Upper lobe of right lung (tissue), 1 donor: ENCODE measurements at regions not wholly inside any gene's neighbourhood (a gene's known extent, or its start where the extent isn't known, plus 50 kb on each side); places are given as distances from the start of the nearest gene placed in this dataset.

Source experiments
- ATAC-seq: fragments of 200-7000 bp; cut with Tn5 transposase; one replicate; pipeline ENCODE4 v1.9.1; 2020; ENCODE audit warnings: mild to moderate bottlenecking, moderate library complexity
- DNase-seq: peaks from one replicate; pipeline ENCODE4 v3.0.0-alpha.2; 2020
- H3K27ac ChIP-seq: fragments of 200-600 bp; one replicate; pipeline ENCODE4 v1.8.0; 2022
- H3K27me3 ChIP-seq: fragments of 200-600 bp; one replicate; pipeline ENCODE4 v1.8.0; 2022; ENCODE audit warnings: mild to moderate bottlenecking
- H3K36me3 ChIP-seq: fragments of 200-600 bp; one replicate; pipeline ENCODE4 v1.8.0; 2022
- H3K4me1 ChIP-seq: fragments of 200-600 bp; one replicate; pipeline ENCODE4 v1.8.0; 2022
- H3K4me3 ChIP-seq: fragments of 200-600 bp; one replicate; pipeline ENCODE4 v1.8.0; 2022; ENCODE audit warnings: mild to moderate bottlenecking
- H3K9me3 ChIP-seq: fragments of 200-600 bp; one replicate; pipeline ENCODE4 v1.8.0; 2022
- CTCF ChIP-seq: fragments of 200-600 bp; IDR thresholded peaks from one replicate; pipeline ENCODE4 v1.8.0; 2022; ENCODE audit warnings: antibody characterized with exemption
- intact Hi-C: fragments of 100-400 bp; cut with DNase I; formaldehyde crosslinking; loops from one replicate; pipeline ENCODE4 v1.11.0; 2022
- donor health status: DM: no; HTN: yes; CAD: no; lungs with severe emphysema.

- H3K9me3 ChIP-seq: no peaks in the 10 kb centered on the region
- no peaks in the 10 kb centered on the region for H3K36me3 ChIP-seq
- no peak overlapping the region for H3K27ac ChIP-seq
- intact Hi-C loops: no loop called here
- H3K27me3 ChIP-seq: no peaks in the 10 kb centered on the region
- TF ChIP-seq CTCF: no peak
- no peak for DNase-seq
- no peak overlapping the region for H3K4me3 ChIP-seq
- no peaks in the 10 kb centered on the region for H3K4me1 ChIP-seq
- ATAC-seq: no peak
These were observed 239.2 kb upstream of the FKBP1C start for GRCh38 chr6:62971976-62972658.

DNA sequence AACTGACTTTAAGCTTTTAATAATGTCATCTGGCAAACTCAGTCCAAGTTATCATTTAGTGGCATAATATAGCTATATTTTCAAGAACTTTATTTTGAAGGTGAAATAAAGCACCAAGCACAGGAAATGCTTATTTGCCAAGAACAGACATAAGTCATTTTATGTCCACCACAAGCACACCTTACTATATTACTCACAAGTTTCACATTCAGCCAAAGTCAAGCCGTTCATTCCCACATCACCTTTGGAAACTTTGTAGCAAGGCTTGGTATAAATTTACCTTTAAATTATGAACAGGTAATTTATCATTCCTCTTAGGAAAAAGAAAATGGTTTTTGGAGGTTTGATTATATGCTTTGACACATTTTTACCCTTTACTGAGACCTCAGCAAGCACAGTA, 236.8 kb upstream of the FKBP1C start:
- ATAC-seq: no peak
- no peak overlapping the region for H3K27ac ChIP-seq
- intact Hi-C loops: no loop called here

DNA sequence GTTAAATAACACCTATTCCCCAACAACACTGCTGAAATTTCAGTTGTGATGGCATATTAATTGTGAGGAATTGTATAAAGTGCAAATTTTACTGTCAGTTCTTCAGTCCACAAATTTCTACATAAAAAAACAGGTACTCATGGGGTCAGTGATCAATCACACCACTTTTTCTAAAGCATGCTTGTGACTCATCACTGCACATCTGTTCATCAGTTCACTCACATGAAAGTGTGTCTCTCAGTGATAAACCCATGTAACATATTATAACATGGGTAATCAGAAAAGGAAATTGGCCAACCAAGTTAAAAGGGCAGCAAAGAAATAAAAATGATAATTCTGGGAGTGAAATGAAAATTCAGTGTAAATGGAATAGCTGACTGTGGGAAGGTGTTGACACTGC, 234.7 kb upstream of the FKBP1C start:
- intact Hi-C loops: no loop called here
- H3K4me1 ChIP-seq: no peaks in the 10 kb centered on the region
- no peak overlapping the region for H3K27ac ChIP-seq
- H3K36me3 ChIP-seq: no peaks in the 10 kb centered on the region
- TF ChIP-seq CTCF: no peak
- no peak overlapping the region for H3K4me3 ChIP-seq
- ATAC-seq: no peak
- DNase-seq: no peak
- H3K27me3 ChIP-seq: no peaks in the 10 kb centered on the region
- H3K9me3 ChIP-seq: no peaks in the 10 kb centered on the region

More for the DNA sequence above, 236.8 kb upstream of the FKBP1C start:
- TF ChIP-seq CTCF: no peak
- Histone ChIP-seq H3K36me3 (no peaks in the 10 kb centered on the region), H3K4me3 (no peak overlapping the region), H3K4me1 (no peaks in the 10 kb centered on the region), H3K27me3 (no peaks in the 10 kb centered on the region), H3K9me3 (no peaks in the 10 kb centered on the region)
- no peak for DNase-seq

- intact Hi-C loops: no loop called here
- no peaks in the 10 kb centered on the region for H3K9me3 ChIP-seq
- DNase-seq (no peak), ATAC-seq (no peak)
- no peaks in the 10 kb centered on the region for H3K27me3 ChIP-seq
- H3K4me3 ChIP-seq: no peak overlapping the region
- H3K36me3 ChIP-seq: no peaks in the 10 kb centered on the region
- no peaks in the 10 kb centered on the region for H3K4me1 ChIP-seq
- no peak overlapping the region for H3K27ac ChIP-seq
- TF ChIP-seq CTCF: no peak
These were observed 232.3 kb upstream of the FKBP1C start for GRCh38 chr6:62978920-62979319.

GRCh38 chr6:62980093-62980492, 231.2 kb upstream of the FKBP1C start:
- Histone ChIP-seq H3K36me3 (no peaks in the 10 kb centered on the region), H3K27ac (no peak overlapping the region), H3K4me1 (no peaks in the 10 kb centered on the region), H3K27me3 (no peaks in the 10 kb centered on the region), H3K4me3 (no peak overlapping the region), H3K9me3 (no peaks in the 10 kb centered on the region)
- ATAC-seq (no peak), DNase-seq (no peak)
- intact Hi-C loops: no loop called here
- no peak for TF ChIP-seq CTCF

GRCh38 chr6:62980724-62981123, 230.5 kb upstream of the FKBP1C start:
- no peaks in the 10 kb centered on the region for H3K4me1 ChIP-seq
- intact Hi-C loops: no loop called here
- no peaks in the 10 kb centered on the region for H3K27me3 ChIP-seq
- ATAC-seq (no peak), DNase-seq (no peak)
- no peaks in the 10 kb centered on the region for H3K9me3 ChIP-seq
- no peak for TF ChIP-seq CTCF
- no peak overlapping the region for H3K4me3 ChIP-seq
- H3K27ac ChIP-seq: no peak overlapping the region
- H3K36me3 ChIP-seq: no peaks in the 10 kb centered on the region
